HG03575 (cell line): ENCODE measurements at regions not wholly inside any gene's neighbourhood (a gene's known extent, or its start where the extent isn't known, plus 50 kb on each side); places are given as distances from the start of the nearest gene placed in this dataset.

ENCODE experiments used
- ATAC-seq: cut with Tn5 transposase; IDR thresholded peaks from one replicate; pipeline ENCODE4 v1.9.1; 2021; ENCODE audit not compliant: unreplicated experiment, insufficient number of reproducible peaks, low FRiP score; ENCODE audit errors: extremely low read depth

DNA sequence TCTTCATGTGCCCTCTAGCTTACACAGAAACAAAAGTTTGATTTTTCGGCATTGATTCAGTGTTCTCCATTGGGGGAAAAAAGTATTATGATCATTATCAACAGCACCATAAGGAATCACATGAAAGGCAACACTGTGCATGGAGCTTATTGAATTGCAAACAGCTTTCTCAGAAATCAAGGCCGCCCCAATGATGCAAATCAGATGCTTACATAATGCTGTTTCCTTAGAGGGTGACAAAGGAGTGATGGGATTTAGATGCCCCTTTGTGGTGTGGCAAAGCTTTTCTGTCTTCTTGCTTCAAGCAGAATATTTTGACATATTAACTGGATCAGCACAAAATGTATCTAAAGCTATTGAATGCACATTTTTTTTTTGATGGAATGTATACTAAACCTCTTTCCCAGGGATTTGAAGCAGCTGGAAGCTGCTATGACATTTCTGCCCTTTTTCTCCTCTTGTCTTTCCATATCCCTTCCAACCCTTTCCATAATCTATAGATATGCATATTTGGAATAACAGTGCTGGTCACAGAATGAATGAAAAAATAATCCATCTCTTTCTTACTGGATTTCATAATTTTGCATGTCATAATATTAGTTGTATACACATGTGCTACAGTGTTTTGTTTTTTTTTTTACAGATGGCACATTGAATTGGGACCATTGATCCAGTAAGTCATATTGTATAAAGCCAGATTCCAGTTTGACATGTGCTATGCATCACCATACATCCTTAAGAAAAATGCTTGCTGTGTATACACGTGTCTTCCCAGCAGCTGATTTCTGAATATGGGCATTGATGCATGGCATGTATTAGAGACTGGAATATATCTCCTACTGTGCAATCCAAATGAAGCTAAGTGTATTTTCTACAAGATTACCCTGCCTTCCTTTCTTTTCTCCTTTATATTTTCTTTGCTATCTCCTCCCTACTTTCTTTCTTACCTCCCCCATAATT is 259.7 kb upstream of the DCN start:
- no peak for ATAC-seq

DNA sequence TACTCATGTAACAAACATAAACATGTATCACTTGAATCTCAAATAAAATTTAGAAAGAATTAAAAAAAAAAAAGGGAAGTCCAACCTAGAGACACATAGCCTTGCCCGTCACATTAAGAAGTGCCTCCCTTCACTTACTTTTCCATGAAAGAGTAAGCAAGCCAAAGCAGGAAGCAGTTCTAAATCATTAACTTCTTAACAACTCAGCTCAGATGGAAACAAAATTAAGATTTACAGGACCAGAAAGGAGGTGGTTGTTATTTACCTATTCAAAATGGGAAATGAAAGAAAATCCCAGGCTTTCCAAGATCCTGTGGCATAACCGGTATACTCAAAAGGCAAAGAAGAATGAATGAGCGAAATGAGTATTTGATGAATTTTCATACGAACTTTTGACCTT is 258.6 kb upstream of the DCN start:
- ATAC-seq = no peak

DNA sequence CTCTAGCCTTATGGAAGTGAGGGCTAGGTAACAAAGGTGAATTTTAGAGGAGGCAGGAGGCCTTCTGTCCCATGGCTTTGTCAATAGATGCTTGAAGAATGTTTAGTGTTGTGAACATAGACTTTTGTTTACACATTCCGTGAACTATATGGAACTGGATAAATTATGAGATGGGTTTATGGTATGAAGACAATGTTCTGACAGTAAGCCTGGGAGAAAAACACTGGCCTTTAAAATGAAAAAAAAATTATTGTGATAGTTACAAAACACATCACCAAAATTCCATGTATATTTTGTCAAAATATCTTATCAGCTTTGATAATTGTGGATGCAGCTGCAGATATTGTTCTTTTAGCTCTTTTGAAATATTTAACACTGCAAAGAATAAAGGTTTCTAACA is 251.5 kb upstream of the DCN start:
- no peak for ATAC-seq

DNA sequence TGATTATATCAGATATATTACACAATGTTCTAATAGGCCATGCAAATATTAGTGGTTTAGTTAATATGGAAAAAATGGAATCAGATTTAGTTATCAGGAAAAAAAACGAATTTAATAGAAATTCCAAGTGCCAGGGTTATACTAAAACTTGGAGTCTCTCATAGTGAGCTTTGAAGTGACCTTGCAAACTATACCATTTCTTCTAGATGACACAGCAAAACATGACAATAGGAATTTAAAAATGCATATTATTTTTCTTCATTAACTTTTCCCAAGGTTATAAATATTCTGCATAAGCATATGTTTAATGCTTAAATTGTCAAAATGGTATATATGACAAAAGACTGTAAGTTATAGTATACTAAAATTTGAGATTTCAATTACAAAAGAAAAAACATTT is 250.1 kb upstream of the DCN start:
- no peak for ATAC-seq

DNA sequence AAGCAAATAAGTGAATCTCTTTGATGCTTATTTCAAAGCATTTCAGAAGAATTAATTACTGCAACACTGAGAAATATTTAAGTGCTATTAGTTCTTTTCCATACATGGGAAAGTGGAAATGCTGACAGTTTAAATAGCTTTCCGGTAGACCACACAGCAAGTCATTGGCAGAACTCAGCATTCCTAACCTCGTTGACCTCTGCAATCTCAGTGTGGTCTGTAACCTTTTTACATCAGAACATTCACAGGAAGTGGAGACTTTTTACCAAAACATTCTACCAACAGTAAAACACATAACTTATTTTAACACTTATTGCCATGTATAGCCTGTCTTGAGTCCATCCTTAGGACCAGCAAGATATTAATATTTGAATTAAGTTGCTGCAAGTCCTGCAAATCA is 249.5 kb upstream of the DCN start:
- ATAC-seq = no peak

DNA sequence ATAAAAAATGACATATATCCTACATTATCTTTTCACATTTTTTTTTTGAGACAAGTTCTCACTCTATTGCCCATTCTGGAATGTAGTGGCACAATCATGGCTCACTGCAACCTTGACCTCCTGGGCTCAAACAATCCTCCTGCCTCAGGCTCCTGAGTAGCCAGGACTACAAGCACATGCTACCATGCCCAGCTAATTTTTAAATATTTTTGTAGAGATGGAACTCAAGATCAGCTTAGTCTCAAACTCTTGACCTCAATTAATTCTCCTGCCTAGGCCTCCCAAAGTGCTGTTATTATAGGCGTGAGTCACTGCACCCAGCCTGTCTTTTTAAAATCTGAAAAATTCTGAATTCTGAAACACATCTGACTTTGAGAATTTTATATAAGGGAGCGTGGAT is 241.9 kb upstream of the DCN start:
- ATAC-seq = no peak

DNA sequence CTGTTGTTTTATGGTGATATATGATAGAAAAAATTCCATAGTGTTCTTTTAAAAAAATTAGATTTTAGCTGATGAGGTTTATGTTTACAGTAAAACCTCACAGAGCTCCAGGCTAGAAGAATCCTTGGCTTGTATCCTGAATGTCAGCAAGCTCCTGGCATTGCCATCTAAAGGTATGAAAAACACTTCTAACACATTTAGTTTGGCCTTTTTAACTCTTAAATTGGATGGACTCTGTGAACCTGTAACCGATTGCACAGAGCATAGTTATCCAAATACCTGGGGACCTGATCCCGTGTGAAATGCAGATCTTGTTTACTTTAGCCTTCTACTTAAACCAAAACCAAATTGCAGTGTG is 241.1 kb upstream of the DCN start:
- ATAC-seq = no peak

DNA sequence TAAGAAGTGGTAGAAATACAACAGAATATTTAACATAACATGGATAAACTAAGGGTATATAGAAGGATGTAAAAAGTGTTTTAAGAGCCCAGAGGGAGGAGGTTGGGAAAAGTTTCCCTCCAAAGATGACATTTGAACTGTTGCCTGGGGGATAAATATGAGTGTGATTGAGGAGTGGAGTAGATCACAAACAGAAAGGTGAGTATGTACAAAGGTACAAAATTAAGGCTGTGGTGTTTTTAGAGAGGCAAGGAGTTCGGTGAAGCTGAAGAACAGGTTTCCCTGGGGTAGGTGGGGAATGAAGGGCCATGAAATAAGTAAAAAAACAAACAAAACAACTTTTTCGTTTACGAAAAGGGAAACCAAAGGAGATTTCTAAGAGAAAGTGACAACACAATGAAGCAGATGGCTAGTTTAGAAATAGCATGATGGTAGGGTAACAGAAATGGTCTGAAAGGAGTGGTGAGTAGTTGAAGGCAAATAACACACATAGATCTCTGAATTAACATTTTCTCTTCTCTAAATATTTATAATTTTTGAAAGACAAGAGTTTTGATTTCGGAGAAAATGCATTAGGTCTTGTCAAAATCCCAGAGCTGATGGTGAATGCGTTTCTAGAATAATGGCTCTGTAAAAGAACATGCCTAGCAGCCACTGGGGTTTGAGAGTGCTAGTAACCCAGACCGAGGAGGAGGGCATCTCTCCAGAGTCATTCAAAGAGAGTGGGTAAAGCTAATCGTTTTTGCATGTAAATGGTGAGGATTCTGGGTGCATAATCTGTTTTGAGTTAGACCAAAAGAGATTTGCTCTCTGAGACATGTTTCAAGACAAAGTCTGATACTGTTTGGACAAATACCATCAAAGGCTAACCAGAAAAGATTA is 240.4 kb upstream of the DCN start:
- no peak for ATAC-seq

- no peak for ATAC-seq
These were observed 239.5 kb upstream of the DCN start for GRCh38 chr12:91422127-91422526.

GRCh38 chr12:91419809-91420208 is 237.2 kb upstream of the DCN start:
- no peak for ATAC-seq

- ATAC-seq = no peak
These were observed 235.8 kb upstream of the DCN start for GRCh38 chr12:91418221-91419090.

GRCh38 chr12:91417650-91418049 is 235.0 kb upstream of the DCN start:
- no peak for ATAC-seq

GRCh38 chr12:91414636-91415035 is 232.0 kb upstream of the DCN start:
- no peak for ATAC-seq

DNA sequence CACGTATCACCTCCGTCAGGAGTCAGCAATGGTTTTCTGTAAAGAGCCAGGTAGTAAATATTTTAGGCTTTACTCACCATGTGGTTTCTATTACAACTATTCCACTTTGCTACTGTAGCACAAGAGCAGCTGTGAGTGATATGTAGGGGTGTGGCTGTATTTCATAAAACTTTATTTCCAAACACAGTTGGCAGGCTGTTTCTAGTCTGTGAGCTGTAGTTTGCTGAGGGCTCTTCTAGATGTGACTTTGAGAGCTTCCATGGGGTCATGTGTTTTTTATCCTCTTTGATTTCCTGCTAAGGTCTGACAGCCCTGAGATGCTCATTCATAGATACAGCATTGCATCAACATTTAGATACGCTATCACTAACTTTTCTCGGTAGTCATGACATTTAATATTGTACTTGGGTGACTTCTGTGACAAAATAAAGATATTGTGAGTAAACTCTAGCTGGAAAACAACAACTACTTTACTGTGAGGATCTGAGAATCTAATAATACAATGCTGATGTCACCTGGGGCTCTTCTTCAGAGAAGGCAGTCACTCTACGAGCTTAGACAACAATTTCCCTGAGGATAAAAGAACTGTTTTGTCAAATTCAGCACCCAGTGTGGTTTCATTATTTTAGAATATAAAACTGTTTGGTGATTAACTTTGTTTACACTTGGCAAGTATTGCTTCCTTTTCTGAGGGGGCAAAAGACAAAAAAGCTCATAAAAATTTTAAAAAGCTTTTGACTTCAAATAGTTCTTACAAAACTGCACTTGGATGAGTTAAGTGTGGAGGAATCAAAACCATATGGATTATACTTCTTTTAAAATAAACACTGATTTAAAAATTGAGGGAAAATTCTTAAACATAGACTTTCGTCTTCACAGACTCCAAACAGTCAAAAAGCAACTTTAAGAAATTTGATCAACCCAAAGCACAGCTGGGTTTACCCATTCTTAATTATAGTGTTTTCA is 231.2 kb upstream of the DCN start:
- no peak for ATAC-seq

DNA sequence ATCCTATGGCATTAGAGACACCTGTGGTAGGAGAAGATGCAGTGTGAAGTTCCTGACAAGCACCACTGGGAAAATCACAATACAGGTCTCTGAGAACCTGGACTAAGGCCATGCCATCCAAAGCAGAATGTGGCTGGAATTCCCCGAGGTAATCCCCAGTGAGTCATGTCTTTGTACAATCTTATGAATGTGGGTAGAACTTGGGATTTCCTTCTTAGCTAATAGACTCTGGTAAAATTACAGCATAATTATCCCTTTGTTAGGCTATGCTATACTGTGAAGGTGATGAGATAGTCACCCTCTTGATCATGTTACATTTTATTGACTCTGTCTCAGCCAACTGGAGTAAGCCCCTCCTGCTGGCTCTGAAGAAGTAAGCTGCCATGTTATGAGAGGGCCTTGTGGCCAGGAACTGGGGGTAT is 224.3 kb upstream of the DCN start:
- no peak for ATAC-seq

DNA sequence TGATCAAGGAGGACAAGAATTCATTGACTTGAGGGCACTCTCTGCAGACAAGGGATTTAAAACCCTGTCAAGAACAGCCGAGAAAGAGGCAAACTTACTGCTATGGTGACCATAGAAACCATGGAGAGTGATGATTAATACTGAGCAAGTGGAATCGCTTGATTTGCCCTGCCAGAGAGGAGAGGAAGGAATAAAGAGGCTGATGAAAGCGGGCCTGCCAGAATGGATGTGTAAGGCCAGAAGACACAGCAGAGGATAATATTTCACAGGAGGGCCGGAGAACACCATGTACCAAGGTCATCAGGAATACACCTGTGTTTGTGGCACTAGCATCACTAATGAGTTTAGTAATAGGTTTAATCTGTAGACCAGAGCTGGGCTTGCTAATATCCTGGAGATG is 221.8 kb upstream of the DCN start:
- no peak for ATAC-seq

DNA sequence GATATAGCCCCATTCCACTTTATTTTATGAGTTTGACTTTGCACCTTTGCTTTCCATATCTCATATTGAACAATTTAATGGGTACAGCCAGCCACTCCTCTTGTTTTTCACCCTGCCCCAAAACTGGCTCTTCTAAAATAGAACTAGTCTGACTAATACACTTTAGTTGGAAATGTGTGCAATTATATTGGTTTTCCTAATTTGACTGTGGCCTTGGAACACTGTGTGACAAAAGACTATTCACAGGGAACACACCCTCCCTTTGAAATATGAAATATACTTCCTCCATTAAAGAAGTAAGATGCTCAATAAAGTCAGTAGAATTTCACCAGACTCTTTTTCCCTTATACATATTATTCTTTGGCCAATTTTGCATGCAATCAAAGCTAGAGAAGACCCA is 218.6 kb upstream of the DCN start:
- no peak for ATAC-seq

GRCh38 chr12:91400271-91400670 is 217.7 kb upstream of the DCN start:
- ATAC-seq = no peak
